ENCODE measurements at regions not wholly inside any gene's neighbourhood (a gene's known extent, or its start where the extent isn't known, plus 50 kb on each side); places are given as distances from the start of the nearest gene placed in this dataset.

GRCh38 chr4:170272959-170273358 lies 183.2 kb upstream of the AADAT start:
- no peaks in the 10 kb centered on the region for H3K79me2 ChIP-seq (ENCODE audit: insufficient read depth, low read length)
- H2AFZ ChIP-seq (ENCODE audit: low read length), result no peak overlapping the region
- H4K20me1 ChIP-seq (ENCODE audit: insufficient read depth, low read length), result no peaks in the 10 kb centered on the region
- TF ChIP-seq CTCF (IDR thresholded peaks at IDR 0.05; ENCODE audit: extremely low read depth, low read depth, low read length), result no peak
- no peaks in the 10 kb centered on the region for H3K27me3 ChIP-seq (ENCODE audit: insufficient read depth, low read length)
- no peak for DNase-seq (ENCODE audit: insufficient read length, low spot score, missing footprints)
- no peak overlapping the region for H3K4me3 ChIP-seq (ENCODE audit: insufficient read depth, low read length)
- H3K4me2 ChIP-seq (ENCODE audit: insufficient read depth, low read length), result no peak overlapping the region
- H3K27ac ChIP-seq (ENCODE audit: low read depth, low read length), result no peak overlapping the region
- H3K9me3 ChIP-seq (ENCODE audit: low read depth, low read length), result no peaks in the 10 kb centered on the region
- H3K36me3 ChIP-seq (ENCODE audit: insufficient read depth, low read length), result no peaks in the 10 kb centered on the region
- H3K4me1 ChIP-seq (ENCODE audit: insufficient read depth, low read length), result no peaks in the 10 kb centered on the region

- no peaks in the 10 kb centered on the region for H4K20me1 ChIP-seq (ENCODE audit: insufficient read depth, low read length)
- no peaks in the 10 kb centered on the region for H3K36me3 ChIP-seq (ENCODE audit: insufficient read depth, low read length)
- no peak overlapping the region for H3K27ac ChIP-seq (ENCODE audit: low read depth, low read length)
- no peak overlapping the region for H3K4me2 ChIP-seq (ENCODE audit: insufficient read depth, low read length)
- H3K27me3 ChIP-seq (ENCODE audit: insufficient read depth, low read length), result no peaks in the 10 kb centered on the region
- no peaks in the 10 kb centered on the region for H3K79me2 ChIP-seq (ENCODE audit: insufficient read depth, low read length)
- H2AFZ ChIP-seq (ENCODE audit: low read length), result no peak overlapping the region
- TF ChIP-seq CTCF (IDR thresholded peaks at IDR 0.05; ENCODE audit: extremely low read depth, low read depth, low read length), result no peak
- DNase-seq (ENCODE audit: insufficient read length, low spot score, missing footprints), result no peak
- no peaks in the 10 kb centered on the region for H3K9me3 ChIP-seq (ENCODE audit: low read depth, low read length)
- no peaks in the 10 kb centered on the region for H3K4me1 ChIP-seq (ENCODE audit: insufficient read depth, low read length)
- H3K4me3 ChIP-seq (ENCODE audit: insufficient read depth, low read length), result no peak overlapping the region
These were observed 182.0 kb upstream of the AADAT start for GRCh38 chr4:170271723-170272122.

GRCh38 chr4:170270628-170271027 lies 180.9 kb upstream of the AADAT start:
- no peaks in the 10 kb centered on the region for H4K20me1 ChIP-seq (ENCODE audit: insufficient read depth, low read length)
- no peak for DNase-seq (ENCODE audit: insufficient read length, low spot score, missing footprints)
- no peak overlapping the region for H3K4me2 ChIP-seq (ENCODE audit: insufficient read depth, low read length)
- no peaks in the 10 kb centered on the region for H3K9me3 ChIP-seq (ENCODE audit: low read depth, low read length)
- H3K4me1 ChIP-seq (ENCODE audit: insufficient read depth, low read length), result no peaks in the 10 kb centered on the region
- no peak overlapping the region for H2AFZ ChIP-seq (ENCODE audit: low read length)
- TF ChIP-seq CTCF (IDR thresholded peaks at IDR 0.05; ENCODE audit: extremely low read depth, low read depth, low read length), result no peak
- no peaks in the 10 kb centered on the region for H3K36me3 ChIP-seq (ENCODE audit: insufficient read depth, low read length)
- no peaks in the 10 kb centered on the region for H3K27me3 ChIP-seq (ENCODE audit: insufficient read depth, low read length)
- no peak overlapping the region for H3K27ac ChIP-seq (ENCODE audit: low read depth, low read length)
- H3K79me2 ChIP-seq (ENCODE audit: insufficient read depth, low read length), result no peaks in the 10 kb centered on the region
- no peak overlapping the region for H3K4me3 ChIP-seq (ENCODE audit: insufficient read depth, low read length)

GRCh38 chr4:170269950-170270349 lies 180.2 kb upstream of the AADAT start:
- Histone ChIP-seq H4K20me1 (ENCODE audit: insufficient read depth, low read length) (no peaks in the 10 kb centered on the region), H3K36me3 (ENCODE audit: insufficient read depth, low read length) (no peaks in the 10 kb centered on the region), H3K27ac (ENCODE audit: low read depth, low read length) (no peak overlapping the region), H3K4me1 (ENCODE audit: insufficient read depth, low read length) (no peaks in the 10 kb centered on the region), H3K27me3 (ENCODE audit: insufficient read depth, low read length) (no peaks in the 10 kb centered on the region), H2AFZ (ENCODE audit: low read length) (no peak overlapping the region), H3K4me2 (ENCODE audit: insufficient read depth, low read length) (no peak overlapping the region), H3K4me3 (ENCODE audit: insufficient read depth, low read length) (no peak overlapping the region), H3K9me3 (ENCODE audit: low read depth, low read length) (no peaks in the 10 kb centered on the region), H3K79me2 (ENCODE audit: insufficient read depth, low read length) (no peaks in the 10 kb centered on the region)
- TF ChIP-seq CTCF (IDR thresholded peaks at IDR 0.05; ENCODE audit: extremely low read depth, low read depth, low read length), result no peak
- DNase-seq (ENCODE audit: insufficient read length, low spot score, missing footprints), result no peak

Measured in osteoblast (primary cell).